ENCODE measurements at regions not wholly inside any gene's neighbourhood (a gene's known extent, or its start where the extent isn't known, plus 50 kb on each side); places are given as distances from the start of the nearest gene placed in this dataset.

DNA sequence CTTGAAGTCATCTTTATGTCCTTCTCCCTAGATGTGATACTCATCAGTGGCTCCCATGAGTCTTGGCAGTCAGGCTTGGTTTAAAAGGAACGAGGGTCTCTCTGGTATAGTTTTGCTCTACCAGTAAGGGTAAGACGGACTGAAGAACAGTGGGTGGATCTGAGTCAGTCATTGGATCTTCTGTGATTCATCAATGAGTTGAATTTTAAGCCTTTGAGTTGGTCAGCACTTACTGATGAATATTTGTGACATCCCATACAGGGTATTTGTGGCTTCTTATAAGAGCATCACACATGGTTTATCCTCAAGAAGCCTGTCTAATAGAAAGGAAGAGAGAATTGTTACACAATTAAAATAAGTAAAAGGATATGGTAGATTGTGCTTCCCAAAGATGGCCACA is 87.3 kb upstream of the NAMPT start:
- H3K9me3 ChIP-seq (ENCODE audit: control insufficient read depth, insufficient read depth, low read depth, low read length) = no peaks in the 10 kb centered on the region
- TF ChIP-seq ZNF677 (tag by site-specific recombination; IDR thresholded peaks at IDR 0.05) (no peak), GLI4 (tag by site-specific recombination; IDR thresholded peaks at IDR 0.05) (no peak), ZNF707 (tag by site-specific recombination; IDR thresholded peaks at IDR 0.05) (no peak), WT1 (tag by site-specific recombination; IDR thresholded peaks at IDR 0.05) (no peak), ZNF350 (tag by site-specific recombination; IDR thresholded peaks at IDR 0.05) (no peak), ZSCAN23 (tag by site-specific recombination; IDR thresholded peaks at IDR 0.05) (no peak), SCRT1 (tag by site-specific recombination; IDR thresholded peaks at IDR 0.05; ENCODE audit: borderline replicate concordance) (no peak), ZNF10 (tag by site-specific recombination; IDR thresholded peaks at IDR 0.05) (no peak), RBAK (tag by site-specific recombination; IDR thresholded peaks at IDR 0.05) (no peak), ZNF521 (tag by site-specific recombination; IDR thresholded peaks at IDR 0.05) (no peak), EGR2 (tag by site-specific recombination; IDR thresholded peaks at IDR 0.05; ENCODE audit: low read depth) (no peak), ZNF658 (tag by site-specific recombination; IDR thresholded peaks at IDR 0.05) (no peak), ZBTB48 (tag by site-specific recombination; IDR thresholded peaks at IDR 0.05) (no peak)
- TF ChIP-seq, protein P1, sequence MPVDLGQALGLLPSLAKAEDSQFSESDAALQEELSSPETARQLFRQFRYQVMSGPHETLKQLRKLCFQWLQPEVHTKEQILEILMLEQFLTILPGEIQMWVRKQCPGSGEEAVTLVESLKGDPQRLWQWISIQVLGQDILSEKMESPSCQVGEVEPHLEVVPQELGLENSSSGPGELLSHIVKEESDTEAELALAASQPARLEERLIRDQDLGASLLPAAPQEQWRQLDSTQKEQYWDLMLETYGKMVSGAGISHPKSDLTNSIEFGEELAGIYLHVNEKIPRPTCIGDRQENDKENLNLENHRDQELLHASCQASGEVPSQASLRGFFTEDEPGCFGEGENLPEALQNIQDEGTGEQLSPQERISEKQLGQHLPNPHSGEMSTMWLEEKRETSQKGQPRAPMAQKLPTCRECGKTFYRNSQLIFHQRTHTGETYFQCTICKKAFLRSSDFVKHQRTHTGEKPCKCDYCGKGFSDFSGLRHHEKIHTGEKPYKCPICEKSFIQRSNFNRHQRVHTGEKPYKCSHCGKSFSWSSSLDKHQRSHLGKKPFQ (tag by site-specific recombination; IDR thresholded peaks at IDR 0.05) = no peak
- TF ChIP-seq, protein P2, sequence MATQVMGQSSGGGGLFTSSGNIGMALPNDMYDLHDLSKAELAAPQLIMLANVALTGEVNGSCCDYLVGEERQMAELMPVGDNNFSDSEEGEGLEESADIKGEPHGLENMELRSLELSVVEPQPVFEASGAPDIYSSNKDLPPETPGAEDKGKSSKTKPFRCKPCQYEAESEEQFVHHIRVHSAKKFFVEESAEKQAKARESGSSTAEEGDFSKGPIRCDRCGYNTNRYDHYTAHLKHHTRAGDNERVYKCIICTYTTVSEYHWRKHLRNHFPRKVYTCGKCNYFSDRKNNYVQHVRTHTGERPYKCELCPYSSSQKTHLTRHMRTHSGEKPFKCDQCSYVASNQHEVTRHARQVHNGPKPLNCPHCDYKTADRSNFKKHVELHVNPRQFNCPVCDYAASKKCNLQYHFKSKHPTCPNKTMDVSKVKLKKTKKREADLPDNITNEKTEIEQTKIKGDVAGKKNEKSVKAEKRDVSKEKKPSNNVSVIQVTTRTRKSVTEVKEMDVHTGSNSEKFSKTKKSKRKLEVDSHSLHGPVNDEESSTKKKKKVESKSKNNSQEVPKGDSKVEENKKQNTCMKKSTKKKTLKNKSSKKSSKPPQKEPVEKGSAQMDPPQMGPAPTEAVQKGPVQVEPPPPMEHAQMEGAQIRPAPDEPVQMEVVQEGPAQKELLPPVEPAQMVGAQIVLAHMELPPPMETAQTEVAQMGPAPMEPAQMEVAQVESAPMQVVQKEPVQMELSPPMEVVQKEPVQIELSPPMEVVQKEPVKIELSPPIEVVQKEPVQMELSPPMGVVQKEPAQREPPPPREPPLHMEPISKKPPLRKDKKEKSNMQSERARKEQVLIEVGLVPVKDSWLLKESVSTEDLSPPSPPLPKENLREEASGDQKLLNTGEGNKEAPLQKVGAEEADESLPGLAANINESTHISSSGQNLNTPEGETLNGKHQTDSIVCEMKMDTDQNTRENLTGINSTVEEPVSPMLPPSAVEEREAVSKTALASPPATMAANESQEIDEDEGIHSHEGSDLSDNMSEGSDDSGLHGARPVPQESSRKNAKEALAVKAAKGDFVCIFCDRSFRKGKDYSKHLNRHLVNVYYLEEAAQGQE (tag by site-specific recombination; IDR thresholded peaks at IDR 0.05) = no peak
- TF ChIP-seq, protein P3, sequence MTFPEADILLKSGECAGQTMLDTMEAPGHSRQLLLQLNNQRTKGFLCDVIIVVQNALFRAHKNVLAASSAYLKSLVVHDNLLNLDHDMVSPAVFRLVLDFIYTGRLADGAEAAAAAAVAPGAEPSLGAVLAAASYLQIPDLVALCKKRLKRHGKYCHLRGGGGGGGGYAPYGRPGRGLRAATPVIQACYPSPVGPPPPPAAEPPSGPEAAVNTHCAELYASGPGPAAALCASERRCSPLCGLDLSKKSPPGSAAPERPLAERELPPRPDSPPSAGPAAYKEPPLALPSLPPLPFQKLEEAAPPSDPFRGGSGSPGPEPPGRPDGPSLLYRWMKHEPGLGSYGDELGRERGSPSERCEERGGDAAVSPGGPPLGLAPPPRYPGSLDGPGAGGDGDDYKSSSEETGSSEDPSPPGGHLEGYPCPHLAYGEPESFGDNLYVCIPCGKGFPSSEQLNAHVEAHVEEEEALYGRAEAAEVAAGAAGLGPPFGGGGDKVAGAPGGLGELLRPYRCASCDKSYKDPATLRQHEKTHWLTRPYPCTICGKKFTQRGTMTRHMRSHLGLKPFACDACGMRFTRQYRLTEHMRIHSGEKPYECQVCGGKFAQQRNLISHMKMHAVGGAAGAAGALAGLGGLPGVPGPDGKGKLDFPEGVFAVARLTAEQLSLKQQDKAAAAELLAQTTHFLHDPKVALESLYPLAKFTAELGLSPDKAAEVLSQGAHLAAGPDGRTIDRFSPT (tag by site-specific recombination; IDR thresholded peaks at IDR 0.05) = no peak
- TF ChIP-seq, protein P4, sequence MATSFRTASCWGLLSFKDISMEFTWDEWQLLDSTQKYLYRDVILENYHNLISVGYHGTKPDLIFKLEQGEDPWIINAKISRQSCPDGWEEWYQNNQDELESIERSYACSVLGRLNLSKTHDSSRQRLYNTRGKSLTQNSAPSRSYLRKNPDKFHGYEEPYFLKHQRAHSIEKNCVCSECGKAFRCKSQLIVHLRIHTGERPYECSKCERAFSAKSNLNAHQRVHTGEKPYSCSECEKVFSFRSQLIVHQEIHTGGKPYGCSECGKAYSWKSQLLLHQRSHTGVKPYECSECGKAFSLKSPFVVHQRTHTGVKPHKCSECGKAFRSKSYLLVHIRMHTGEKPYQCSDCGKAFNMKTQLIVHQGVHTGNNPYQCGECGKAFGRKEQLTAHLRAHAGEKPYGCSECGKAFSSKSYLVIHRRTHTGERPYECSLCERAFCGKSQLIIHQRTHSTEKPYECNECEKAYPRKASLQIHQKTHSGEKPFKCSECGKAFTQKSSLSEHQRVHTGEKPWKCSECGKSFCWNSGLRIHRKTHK (tag by site-specific recombination; IDR thresholded peaks at IDR 0.05) = no peak
- TF ChIP-seq, protein P5, sequence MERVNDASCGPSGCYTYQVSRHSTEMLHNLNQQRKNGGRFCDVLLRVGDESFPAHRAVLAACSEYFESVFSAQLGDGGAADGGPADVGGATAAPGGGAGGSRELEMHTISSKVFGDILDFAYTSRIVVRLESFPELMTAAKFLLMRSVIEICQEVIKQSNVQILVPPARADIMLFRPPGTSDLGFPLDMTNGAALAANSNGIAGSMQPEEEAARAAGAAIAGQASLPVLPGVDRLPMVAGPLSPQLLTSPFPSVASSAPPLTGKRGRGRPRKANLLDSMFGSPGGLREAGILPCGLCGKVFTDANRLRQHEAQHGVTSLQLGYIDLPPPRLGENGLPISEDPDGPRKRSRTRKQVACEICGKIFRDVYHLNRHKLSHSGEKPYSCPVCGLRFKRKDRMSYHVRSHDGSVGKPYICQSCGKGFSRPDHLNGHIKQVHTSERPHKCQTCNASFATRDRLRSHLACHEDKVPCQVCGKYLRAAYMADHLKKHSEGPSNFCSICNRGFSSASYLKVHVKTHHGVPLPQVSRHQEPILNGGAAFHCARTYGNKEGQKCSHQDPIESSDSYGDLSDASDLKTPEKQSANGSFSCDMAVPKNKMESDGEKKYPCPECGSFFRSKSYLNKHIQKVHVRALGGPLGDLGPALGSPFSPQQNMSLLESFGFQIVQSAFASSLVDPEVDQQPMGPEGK (tag by site-specific recombination; IDR thresholded peaks at IDR 0.05) = no peak
- H3K36me3 ChIP-seq (ENCODE audit: control insufficient read depth in 2 of 2, insufficient read depth in 1 of 2, low read length in 2 of 2) = no peaks in the 10 kb centered on the region
- no peak overlapping the region for H3K27ac ChIP-seq (ENCODE audit: extremely low read depth, low read depth, low read length)
- POLR2A ChIA-PET = no interaction called here
- no peak overlapping the region for H3K4me3 ChIP-seq (ENCODE audit: low read depth, low read length)
- CTCF ChIA-PET = interaction anchor here (0.6 kb wide), 1 partner anchor 327 kb away, joined by 3 read pairs; no protein-coding TSS in a partner anchor
- H3K4me1 ChIP-seq (ENCODE audit: control insufficient read depth, insufficient read depth, low read length) = no peaks in the 10 kb centered on the region
